ENCODE measurements at regions not wholly inside any gene's neighbourhood (a gene's known extent, or its start where the extent isn't known, plus 50 kb on each side); places are given as distances from the start of the nearest gene placed in this dataset.

- no peak for TF ChIP-seq POLR2AphosphoS5 (IDR thresholded peaks at IDR 0.05; ENCODE audit: borderline replicate concordance, low read depth, low read length)
- TF ChIP-seq EZH2 (IDR thresholded peaks at IDR 0.05) = no peak
- no peak for TF ChIP-seq FOXP2 (optimal IDR thresholded peaks at IDR 0.05; ENCODE audit: control extremely low read depth, extremely low read length, insufficient read depth)
These were observed 62.4 kb downstream of the ZNF608 start for GRCh38 chr5:124683917-124684555.
